PC-3 (cell line): ENCODE measurements at regions not wholly inside any gene's neighbourhood (a gene's known extent, or its start where the extent isn't known, plus 50 kb on each side); places are given as distances from the start of the nearest gene placed in this dataset.

Experiments used
- ATAC-seq: fragments of 200-7000 bp; cut with Tn5 transposase; 2 replicates; pipeline ENCODE4 v1.9.1; 2020; ENCODE audit warnings: mild to moderate bottlenecking, moderate library complexity
- BruUV-seq: library from RNA; stranded (reverse); fragments of 400-500 nt; replicated peaks from 2 replicates; lab custom pipeline; 2021; lab: Mats Ljungman, UMichigan
- CTCF ChIA-PET: fragments of 300-600 bp; sonication (Branson Sonifier 250); formaldehyde crosslinking; loops from one replicate; lab custom pipeline; 2022; ENCODE audit warnings: antibody characterized with exemption; lab: Charles Lee
- POLR2A ChIA-PET: fragments of 300-600 bp; sonication (Branson Sonifier 250); formaldehyde crosslinking; loops from one replicate; lab custom pipeline; 2022; ENCODE audit warnings: antibody characterized with exemption; ENCODE audit not compliant: unreplicated experiment; lab: Charles Lee
- DNase-seq: peaks from one replicate; pipeline ENCODE4 v3.0.0-alpha.2; 2015
- H2AFZ ChIP-seq: fragments of 300-600 bp; sonication (generic); 2 replicates; pipeline ENCODE4 v1.6.0; 2016; ENCODE audit warnings: antibody characterized with exemption, low read length
- H3F3A ChIP-seq: fragments of 300-600 bp; sonication (generic); one replicate; pipeline ENCODE4 v1.6.0; 2017; ENCODE audit warnings: antibody characterized with exemption, low read length, control low read depth, mild to moderate bottlenecking; ENCODE audit not compliant: unreplicated experiment
- H3K27ac ChIP-seq: fragments of 300-600 bp; sonication (generic); 2 replicates; pipeline ENCODE4 v1.5.1; 2016; ENCODE audit warnings: mild to moderate bottlenecking, low read length
- H3K27me3 ChIP-seq: fragments of 300-600 bp; sonication (generic); 2 replicates; pipeline ENCODE4 v1.6.1; 2016; ENCODE audit warnings: low read length, mixed read lengths
- H3K36me3 ChIP-seq: fragments of 300-600 bp; sonication (generic); 2 replicates; pipeline ENCODE4 v1.6.1; 2016; ENCODE audit warnings: low read depth, mixed run types, low read length, mixed read lengths
- H3K4me1 ChIP-seq: fragments of 300-600 bp; sonication (generic); 2 replicates; pipeline ENCODE4 v1.5.1; 2016; ENCODE audit warnings: low read length; ENCODE audit not compliant: insufficient read depth
- H3K4me2 ChIP-seq: fragments of 300-600 bp; sonication (generic); 2 replicates; pipeline ENCODE4 v1.6.0; 2016; ENCODE audit warnings: low read length
- H3K4me3 ChIP-seq: fragments of 300-600 bp; sonication (generic); 2 replicates; pipeline ENCODE4 v1.5.1; 2016; ENCODE audit warnings: mild to moderate bottlenecking, low read length, mixed read lengths
- H3K79me2 ChIP-seq: fragments of 300-600 bp; sonication (generic); 2 replicates; pipeline ENCODE4 v1.6.1; 2017; ENCODE audit warnings: low read length, mixed read lengths
- H3K9ac ChIP-seq: fragments of 300-600 bp; sonication (generic); 2 replicates; pipeline ENCODE4 v1.6.0; 2016; ENCODE audit warnings: mild to moderate bottlenecking, low read length
- H3K9me2 ChIP-seq: fragments of 300-600 bp; sonication (generic); replicated peaks from 2 replicates; pipeline ENCODE4 v1.6.1; 2016; ENCODE audit warnings: mixed run types, low read length, mixed read lengths
- H3K9me3 ChIP-seq: fragments of 300-600 bp; sonication (generic); 2 replicates; pipeline ENCODE4 v1.6.1; 2016; ENCODE audit warnings: low read length, mixed read lengths
- H4K20me1 ChIP-seq: fragments of 300-600 bp; sonication (generic); 2 replicates; pipeline ENCODE4 v1.6.1; 2016; ENCODE audit warnings: low read length, mixed read lengths
- CTCF ChIP-seq: fragments of 300-600 bp; sonication (generic); conservative IDR thresholded peaks from 2 replicates; pipeline ENCODE4 v1.5.1; 2017; ENCODE audit warnings: antibody characterized with exemption, low read depth, mild to moderate bottlenecking, low read length
- EZH2 ChIP-seq: fragments of 300-600 bp; sonication (generic); IDR thresholded peaks from one replicate; pipeline ENCODE4 v1.6.1; 2017; ENCODE audit warnings: antibody characterized with exemption, mild to moderate bottlenecking, low read length; ENCODE audit not compliant: unreplicated experiment
- EZH2phosphoT487 ChIP-seq: fragments of 300-600 bp; sonication (generic); IDR thresholded peaks from 2 replicates; pipeline ENCODE4 v1.6.1; 2018; ENCODE audit warnings: mild to moderate bottlenecking, antibody characterized with exemption, low read length, borderline replicate concordance
- intact Hi-C: fragments of 100-400 bp; cut with micrococcal nuclease; formaldehyde crosslinking; loops from 2 replicates; pipeline ENCODE4 v1.9.0; 2023

GRCh38 chr2:53202063-53202462, 565.5 kb upstream of the CHAC2 start:
- no peaks in the 10 kb centered on the region for H3K36me3 ChIP-seq
- H3K9me2 ChIP-seq, result no peaks in the 10 kb centered on the region
- peak overlapping the region; percentile 52 for H3K4me2 ChIP-seq
- ChIA-PET POLR2A (no interaction called here), CTCF (interaction anchor here (0.6 to 1.7 kb wide), 5 partner anchors 28 to 402 kb away, joined by 3 to 16 read pairs (median 4); no protein-coding TSS in a partner anchor)
- peak overlapping the region; percentile 48; the same call in 1 of the 2 replicates for H2AFZ ChIP-seq
- no peaks in the 10 kb centered on the region for H3K79me2 ChIP-seq
- intact Hi-C loops, result loop anchor here (1.0 to 5.0 kb wide), 9 partner anchors 72 to 785 kb away; no protein-coding TSS in a partner anchor
- TF ChIP-seq EZH2phosphoT487 (no peak), EZH2 (no peak), CTCF (peak; percentile 73)
- H4K20me1 ChIP-seq, result no peaks in the 10 kb centered on the region
- ATAC-seq, result peak; percentile 99
- H3K27me3 ChIP-seq, result no peaks in the 10 kb centered on the region
- no TSS peak for BruUV-seq
- no peaks in the 10 kb centered on the region for H3F3A ChIP-seq
- H3K27ac ChIP-seq, result peak overlapping the region; percentile 44
- DNase-seq, result peak; percentile 95
- H3K9me3 ChIP-seq, result no peaks in the 10 kb centered on the region
- peaks cover 13% of the 10 kb centered on the region for H3K4me1 ChIP-seq
- H3K9ac ChIP-seq, result no peak overlapping the region; the same call in 1 of the 2 replicates
- no peak overlapping the region for H3K4me3 ChIP-seq

- Histone ChIP-seq H3K9ac (no peak overlapping the region), H3K4me3 (no peak overlapping the region), H3K27ac (no peak overlapping the region), H4K20me1 (no peaks in the 10 kb centered on the region), H3K36me3 (no peaks in the 10 kb centered on the region), H2AFZ (no peak overlapping the region), H3K27me3 (no peaks in the 10 kb centered on the region), H3K4me1 (peaks cover 13% of the 10 kb centered on the region), H3K4me2 (no peak overlapping the region), H3K9me2 (no peaks in the 10 kb centered on the region), H3K79me2 (no peaks in the 10 kb centered on the region), H3F3A (no peaks in the 10 kb centered on the region), H3K9me3 (no peaks in the 10 kb centered on the region)
- intact Hi-C loops, result loop anchor here (5.0 kb wide), 2 partner anchors 98 to 783 kb away; no protein-coding TSS in a partner anchor
- DNase-seq, result no peak
- ATAC-seq, result no peak
- CTCF ChIA-PET, result no interaction called here
- TF ChIP-seq CTCF (no peak), EZH2 (no peak), EZH2phosphoT487 (no peak)
- no TSS peak for BruUV-seq
- POLR2A ChIA-PET, result no interaction called here
These were observed 567.5 kb upstream of the CHAC2 start for GRCh38 chr2:53200072-53200471.

GRCh38 chr2:53188851-53189510, 578.6 kb upstream of the CHAC2 start:
- no TSS peak for BruUV-seq

More at GRCh38 chr2:53188851-53189510, 578.6 kb upstream of the CHAC2 start:
- Histone ChIP-seq H2AFZ (no peak overlapping the region), H3K9me3 (no peaks in the 10 kb centered on the region), H3K27me3 (no peaks in the 10 kb centered on the region), H3F3A (no peaks in the 10 kb centered on the region), H3K36me3 (no peaks in the 10 kb centered on the region), H4K20me1 (no peaks in the 10 kb centered on the region), H3K9me2 (no peaks in the 10 kb centered on the region), H3K27ac (no peak overlapping the region), H3K4me2 (no peak overlapping the region), H3K79me2 (no peaks in the 10 kb centered on the region), H3K4me1 (0 out of 2 replicates have a peak, but pooled peaks cover 5% of the 10 kb centered on the region), H3K9ac (no peak overlapping the region), H3K4me3 (no peak overlapping the region)
- no peak for TF ChIP-seq EZH2phosphoT487
- TF ChIP-seq EZH2, result no peak
- TF ChIP-seq CTCF, result no peak
- ChIA-PET POLR2A (no interaction called here), CTCF (no interaction called here)
- ATAC-seq (peak; percentile 56), DNase-seq (peak; percentile 21)
- intact Hi-C loops, result no loop called here
